SK-N-SH (cell line): ENCODE measurements at regions not wholly inside any gene's neighbourhood (a gene's known extent, or its start where the extent isn't known, plus 50 kb on each side); places are given as distances from the start of the nearest gene placed in this dataset.
A peak's percentile ranks its signal among the peaks of the same experiment; 100 is the strongest.

Experiments used
- CTCF ChIA-PET: fragments of 300-600, 350-600 bp; formaldehyde crosslinking; extraction: SDS; loops from one replicate; lab custom pipeline; 2021; lab: Yijun Ruan, JAX
- POLR2A ChIA-PET: fragments of 350-600 bp; sonication (Branson Sonifier 250); formaldehyde crosslinking; extraction: SDS; loops from one replicate; lab custom pipeline; 2020; ENCODE audit warnings: antibody characterized with exemption, inconsistent platforms; lab: Yijun Ruan, JAX
- DNase-seq: peaks from one replicate; pipeline ENCODE4 v3.0.0; 2012
- H2AFZ ChIP-seq: fragments of 200-600 bp; sonication (generic); 2 replicates; pipeline ENCODE4 v1.8.1; 2016; ENCODE audit warnings: antibody characterized with exemption, mild to moderate bottlenecking, low read depth
- H3F3A ChIP-seq: fragments of 200-600 bp; sonication (generic); replicated peaks from 2 replicates; pipeline ENCODE3; 2016; ENCODE audit warnings: antibody characterized with exemption, mild to moderate bottlenecking; ENCODE audit not compliant: insufficient read depth
- H3K27ac ChIP-seq, 2 experiments: fragments of 200-500 bp in 1 of 2; fragments of 200-600 bp in 1 of 2; sonication (Bioruptor generic) in 1 of 2; sonication (generic), shearing (Covaris generic) in 1 of 2; 2 replicates each; pipeline versions ENCODE4 v1.5.1 to v1.6.1; 2014 to 2016; ENCODE audit warnings: low read depth in 2 of 2, inconsistent platforms in 1 of 2, low read length in 1 of 2, mild to moderate bottlenecking in 1 of 2, mixed read lengths in 1 of 2
- H3K27me3 ChIP-seq: fragments of 200-600 bp; sonication (generic), shearing (Covaris generic); 2 replicates; pipeline ENCODE4 v1.6.1; 2016; ENCODE audit warnings: mixed run types; ENCODE audit not compliant: insufficient read depth
- H3K36me3 ChIP-seq, 2 experiments: fragments of 200-500 bp in 1 of 2; fragments of 200-600 bp in 1 of 2; sonication (Bioruptor generic) in 1 of 2; sonication (generic) in 1 of 2; replicated peaks in 1 of 2; 2 replicates each; pipeline versions ENCODE3 to v1.5.1; 2014 to 2016; ENCODE audit warnings: low read length in 1 of 2, mild to moderate bottlenecking in 1 of 2; ENCODE audit not compliant: insufficient read depth in 2 of 2, control insufficient read depth in 1 of 2
- H3K4me1 ChIP-seq, 2 experiments: fragments of 200-500 bp in 1 of 2; fragments of 200-600 bp in 1 of 2; sonication (Bioruptor generic) in 1 of 2; sonication (generic), shearing (Covaris generic) in 1 of 2; 2 replicates each; pipeline versions ENCODE4 v1.5.1 to v1.6.1; 2014 to 2016; ENCODE audit warnings: low read depth in 1 of 2, low read length in 1 of 2, mixed run types in 1 of 2; ENCODE audit not compliant: insufficient read depth in 2 of 2, control insufficient read depth in 1 of 2
- H3K4me2 ChIP-seq: fragments of 200-600 bp; sonication (generic), shearing (Covaris generic); 2 replicates; pipeline ENCODE4 v1.6.1; 2017; ENCODE audit warnings: mixed run types
- H3K4me3 ChIP-seq, 2 experiments: fragments of 200-500 bp in 1 of 2; fragments of 200-600 bp in 1 of 2; sonication (Bioruptor generic) in 1 of 2; sonication (generic), shearing (Covaris generic) in 1 of 2; 2 replicates each; pipeline versions ENCODE4 v1.5.1 to v1.8.1; 2014 to 2016; ENCODE audit warnings: low read depth in 2 of 2, inconsistent platforms in 1 of 2, low read length in 1 of 2, mild to moderate bottlenecking in 1 of 2, mixed read lengths in 1 of 2, moderate library complexity in 1 of 2
- H3K79me2 ChIP-seq: fragments of 200-600 bp; sonication (generic); 2 replicates; pipeline ENCODE4 v1.8.1; 2017; ENCODE audit warnings: mild to moderate bottlenecking; ENCODE audit not compliant: insufficient read depth
- H3K9ac ChIP-seq: fragments of 200-600 bp; sonication (generic); 2 replicates; pipeline ENCODE4 v1.6.1; 2017; ENCODE audit warnings: mixed run types
- H3K9me2 ChIP-seq: fragments of 200-600 bp; sonication (generic); 2 replicates; pipeline ENCODE4 v1.6.1; 2017; ENCODE audit warnings: mixed run types
- H3K9me3 ChIP-seq: fragments of 200-600 bp; sonication (generic); 2 replicates; pipeline ENCODE4 v1.6.1; 2017; ENCODE audit warnings: mixed run types, mild to moderate bottlenecking, moderate library complexity
- H4K20me1 ChIP-seq: fragments of 200-600 bp; sonication (generic); 2 replicates; pipeline ENCODE4 v1.6.1; 2017; ENCODE audit warnings: mild to moderate bottlenecking, mixed run types; ENCODE audit not compliant: insufficient read depth
- FOSL2 ChIP-seq: IDR thresholded peaks from 2 replicates; pipeline ENCODE4 v1.4.0; 2012; ENCODE audit warnings: low read depth, mild to moderate bottlenecking, moderate library complexity, borderline replicate concordance
- JUND ChIP-seq: IDR thresholded peaks from 2 replicates; pipeline ENCODE4 v1.4.0; 2012
- NFIC ChIP-seq: IDR thresholded peaks from 2 replicates; pipeline ENCODE4 v1.4.0; 2012; ENCODE audit warnings: borderline replicate concordance
- NRF1 ChIP-seq: IDR thresholded peaks from 2 replicates; pipeline ENCODE4 v1.6.1; 2012; ENCODE audit warnings: low read depth, mild to moderate bottlenecking, low read length
- RFX5 ChIP-seq: IDR thresholded peaks from 2 replicates; pipeline ENCODE4 v1.6.1; 2012; ENCODE audit warnings: mild to moderate bottlenecking, improper control_type of control experiment, low read length
- TEAD4 ChIP-seq: IDR thresholded peaks from 2 replicates; pipeline ENCODE4 v1.4.0; 2012; ENCODE audit warnings: mild to moderate bottlenecking, borderline replicate concordance; ENCODE audit not compliant: insufficient read depth
- USF1 ChIP-seq: IDR thresholded peaks from 2 replicates; pipeline ENCODE4 v1.4.0; 2012; ENCODE audit warnings: low read depth, borderline replicate concordance
- YY1 ChIP-seq: IDR thresholded peaks from 2 replicates; pipeline ENCODE4 v1.4.0; 2012; ENCODE audit warnings: low read depth, mild to moderate bottlenecking
- WGBS: methylation state at CpG from one replicate; pipeline ENCODE4 v1.1.6; 2017; ENCODE audit warnings: low lambda C conversion rate; 5-methylcytosine and 5-hydroxymethylcytosine counted together
- TF ChIP-seq, protein P1 (sequence below): IDR thresholded peaks from 2 replicates; pipeline ENCODE4; 2012
- TF ChIP-seq, protein P2 (sequence below): IDR thresholded peaks from 2 replicates; pipeline ENCODE4 v1.4.0; 2012; ENCODE audit warnings: low read depth, borderline replicate concordance

- WGBS: 83% methylated on average over 8 of the region's 8 CpGs
- Histone ChIP-seq H3K36me3 (no peaks in the 10 kb centered on the region), H3K4me2 (no peak overlapping the region), H3K9me2 (no peaks in the 10 kb centered on the region), H4K20me1 (no peaks in the 10 kb centered on the region), H3K9ac (no peak overlapping the region), H3K9me3 (no peaks in the 10 kb centered on the region), H3K79me2 (no peaks in the 10 kb centered on the region), H3K27me3 (no peaks in the 10 kb centered on the region), H2AFZ (peak overlapping the region; percentile 62), H3K4me3 (no peak overlapping the region), H3F3A (peaks cover 13% of the 10 kb centered on the region), H3K27ac (peak overlapping the region in 1 of 2 experiments; percentile 31; a peak in 1 of 4 replicates), H3K4me1 (peaks cover 0 to 12% of the 10 kb centered on the region in 2 experiments; a peak in 3 of 4 replicates)
- CTCF ChIA-PET: no interaction called here
- no peak for TF ChIP-seq RFX5
- TF ChIP-seq NFIC: no peak
- TF ChIP-seq, protein P1, sequence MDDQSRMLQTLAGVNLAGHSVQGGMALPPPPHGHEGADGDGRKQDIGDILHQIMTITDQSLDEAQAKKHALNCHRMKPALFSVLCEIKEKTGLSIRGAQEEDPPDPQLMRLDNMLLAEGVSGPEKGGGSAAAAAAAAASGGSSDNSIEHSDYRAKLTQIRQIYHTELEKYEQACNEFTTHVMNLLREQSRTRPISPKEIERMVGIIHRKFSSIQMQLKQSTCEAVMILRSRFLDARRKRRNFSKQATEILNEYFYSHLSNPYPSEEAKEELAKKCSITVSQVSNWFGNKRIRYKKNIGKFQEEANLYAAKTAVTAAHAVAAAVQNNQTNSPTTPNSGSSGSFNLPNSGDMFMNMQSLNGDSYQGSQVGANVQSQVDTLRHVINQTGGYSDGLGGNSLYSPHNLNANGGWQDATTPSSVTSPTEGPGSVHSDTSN: no peak
- TF ChIP-seq NRF1: no peak
- POLR2A ChIA-PET: no interaction called here
- DNase-seq: no peak
These were observed 351.2 kb upstream of the AKR1E2 start for GRCh38 chr10:4474829-4475228.

GRCh38 chr10:4473977-4474376, 352.0 kb upstream of the AKR1E2 start:
- no peak overlapping the region for H3K4me3 ChIP-seq
- H3K9me3 ChIP-seq: no peaks in the 10 kb centered on the region
- 81% methylated on average over 2 of the region's 2 CpGs for WGBS
- TF ChIP-seq FOSL2: 0 out of 2 replicates have a peak, but pooled peaks have one; percentile 1
- TF ChIP-seq, protein P1: peak; percentile 47
- no peak; the same call in 1 of the 2 replicates for TF ChIP-seq JUND
- no peaks in the 10 kb centered on the region for H4K20me1 ChIP-seq
- no peak overlapping the region for H3K4me2 ChIP-seq
- DNase-seq: peak; percentile 11
- H3K79me2 ChIP-seq: no peaks in the 10 kb centered on the region
- ChIA-PET CTCF (no interaction called here), POLR2A (no interaction called here)
- H3K9ac ChIP-seq: no peak overlapping the region
- H3K9me2 ChIP-seq: no peaks in the 10 kb centered on the region
- no peaks in the 10 kb centered on the region for H3K27me3 ChIP-seq
- H3K36me3 ChIP-seq: no peaks in the 10 kb centered on the region
- H2AFZ ChIP-seq: peak overlapping the region; percentile 62
- H3F3A ChIP-seq: peaks cover 13% of the 10 kb centered on the region
- peaks cover 0 to 17% of the 10 kb centered on the region in 2 experiments; a peak in 3 of 4 replicates for H3K4me1 ChIP-seq
- H3K27ac ChIP-seq: peak overlapping the region in 1 of 2 experiments; percentile 31; a peak in 1 of 4 replicates

- POLR2A ChIA-PET: no interaction called here
- TF ChIP-seq USF1 (no peak), TEAD4 (no peak), NRF1 (no peak), FOSL2 (no peak), YY1 (no peak)
- TF ChIP-seq, protein P2, sequence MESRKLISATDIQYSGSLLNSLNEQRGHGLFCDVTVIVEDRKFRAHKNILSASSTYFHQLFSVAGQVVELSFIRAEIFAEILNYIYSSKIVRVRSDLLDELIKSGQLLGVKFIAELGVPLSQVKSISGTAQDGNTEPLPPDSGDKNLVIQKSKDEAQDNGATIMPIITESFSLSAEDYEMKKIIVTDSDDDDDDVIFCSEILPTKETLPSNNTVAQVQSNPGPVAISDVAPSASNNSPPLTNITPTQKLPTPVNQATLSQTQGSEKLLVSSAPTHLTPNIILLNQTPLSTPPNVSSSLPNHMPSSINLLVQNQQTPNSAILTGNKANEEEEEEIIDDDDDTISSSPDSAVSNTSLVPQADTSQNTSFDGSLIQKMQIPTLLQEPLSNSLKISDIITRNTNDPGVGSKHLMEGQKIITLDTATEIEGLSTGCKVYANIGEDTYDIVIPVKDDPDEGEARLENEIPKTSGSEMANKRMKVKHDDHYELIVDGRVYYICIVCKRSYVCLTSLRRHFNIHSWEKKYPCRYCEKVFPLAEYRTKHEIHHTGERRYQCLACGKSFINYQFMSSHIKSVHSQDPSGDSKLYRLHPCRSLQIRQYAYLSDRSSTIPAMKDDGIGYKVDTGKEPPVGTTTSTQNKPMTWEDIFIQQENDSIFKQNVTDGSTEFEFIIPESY: no peak
These were observed 353.7 kb upstream of the AKR1E2 start for GRCh38 chr10:4472190-4472904.

More at GRCh38 chr10:4472190-4472904, 353.7 kb upstream of the AKR1E2 start:
- Histone ChIP-seq H3F3A (peaks cover 13% of the 10 kb centered on the region), H3K27me3 (no peaks in the 10 kb centered on the region), H3K9ac (no peak overlapping the region), H3K27ac (no peak overlapping the region; a peak in 1 of 4 replicates), H3K9me2 (no peaks in the 10 kb centered on the region), H3K4me2 (no peak overlapping the region), H4K20me1 (no peaks in the 10 kb centered on the region), H3K4me3 (no peak overlapping the region), H2AFZ (no peak overlapping the region), H3K79me2 (no peaks in the 10 kb centered on the region), H3K4me1 (peaks cover 0 to 17% of the 10 kb centered on the region in 2 experiments; a peak in 3 of 4 replicates), H3K36me3 (no peaks in the 10 kb centered on the region), H3K9me3 (no peaks in the 10 kb centered on the region)
- CTCF ChIA-PET: no interaction called here
- no peak for DNase-seq
- 96% methylated on average over 7 of the region's 7 CpGs for WGBS
